HCT116 (cell line): ENCODE measurements at regions not wholly inside any gene's neighbourhood (a gene's known extent, or its start where the extent isn't known, plus 50 kb on each side); places are given as distances from the start of the nearest gene placed in this dataset.

Source experiments
- ATAC-seq: fragments of 200-7000 bp; cut with Tn5 transposase; 2 replicates; pipeline ENCODE4 v1.9.1; 2020; ENCODE audit warnings: mild to moderate bottlenecking, moderate library complexity
- BruUV-seq: library from RNA; stranded (reverse); fragments of 400-500 nt; replicated peaks from 2 replicates; lab custom pipeline; 2021; lab: Mats Ljungman, UMichigan
- CTCF ChIA-PET: fragments of 300-600 bp; sonication (Branson Sonifier 250); formaldehyde crosslinking; loops from one replicate; lab custom pipeline; 2021; ENCODE audit warnings: antibody characterized with exemption; lab: Charles Lee
- POLR2A ChIA-PET: fragments of 300-600, 350-600 bp; sonication (Branson Sonifier 250); formaldehyde crosslinking; loops from one replicate; lab custom pipeline; 2021; ENCODE audit warnings: antibody characterized with exemption; lab: Charles Lee
- RAD21 ChIA-PET, 2 experiments: fragments of 300-600 bp; sonication (Branson Sonifier 250); formaldehyde crosslinking; loops; one replicate each; lab custom pipeline; 2023; ENCODE audit warnings: low total read pairs in 2 of 2; ENCODE audit not compliant: uncharacterized antibody in 2 of 2, unreplicated experiment in 2 of 2, low non-redundant PET in 1 of 2; lab: Charles Lee
- DNase-seq: peaks from one replicate; pipeline ENCODE4 v3.0.0-alpha.2; 2010; ENCODE audit warnings: low read depth, low spot score
- H2AFZ ChIP-seq: fragments of 200-600 bp; shearing (Covaris generic), sonication (generic); 2 replicates; pipeline ENCODE4 v1.6.1; 2017; ENCODE audit warnings: low read depth, mixed run types, mixed read lengths, antibody characterized with exemption, low read length; ENCODE audit not compliant: poor library complexity, severe bottlenecking
- H3K27ac ChIP-seq: 2 replicates; pipeline ENCODE4 v1.5.1; 2012; ENCODE audit warnings: low read depth, low read length
- H3K27me3 ChIP-seq: fragments of 200-600 bp; sonication (generic); 2 replicates; pipeline ENCODE4 v1.6.1; 2016; ENCODE audit warnings: mixed run types, low read length, mixed read lengths; ENCODE audit not compliant: insufficient read depth
- H3K36me3 ChIP-seq, 2 experiments: fragments of 200-500 bp in 1 of 2; fragments of 200-600 bp in 1 of 2; sonication (Bioruptor generic) in 1 of 2; sonication (generic) in 1 of 2; 2 replicates each; pipeline versions ENCODE4 v1.5.1 to v1.6.1; 2014 to 2016; ENCODE audit warnings: low read length in 2 of 2, inconsistent platforms in 1 of 2, mixed read lengths in 1 of 2, mixed run types in 1 of 2; ENCODE audit not compliant: insufficient read depth in 2 of 2, control insufficient read depth in 1 of 2
- H3K4me1 ChIP-seq, 2 experiments: fragments of 200-600 bp in 1 of 2; sonication (generic) in 1 of 2; 2 replicates each; pipeline versions ENCODE4 v1.5.1 to v1.6.1; 2012 to 2017; ENCODE audit warnings: low read length in 2 of 2, inconsistent platforms in 1 of 2, mild to moderate bottlenecking in 1 of 2, mixed read lengths in 1 of 2, mixed run types in 1 of 2, moderate library complexity in 1 of 2; ENCODE audit not compliant: insufficient read depth in 2 of 2, control insufficient read depth in 1 of 2
- H3K4me2 ChIP-seq: fragments of 200-600 bp; sonication (generic); 2 replicates; pipeline ENCODE4 v1.6.1; 2017; ENCODE audit warnings: mixed run types, low read length, mixed read lengths
- H3K4me3 ChIP-seq, 2 experiments: fragments of 200-600 bp in 1 of 2; sonication (generic) in 1 of 2; replicated peaks in 1 of 2; 2 replicates each; pipeline ENCODE4 v1.5.1; 2011 to 2016; ENCODE audit warnings: low read length in 2 of 2, control low read depth in 1 of 2, low read depth in 1 of 2, mild to moderate bottlenecking in 1 of 2, mixed read lengths in 1 of 2, mixed run types in 1 of 2
- H3K79me2 ChIP-seq: fragments of 200-600 bp; sonication (generic); 2 replicates; pipeline ENCODE4 v1.6.1; 2017; ENCODE audit warnings: mild to moderate bottlenecking, mixed run types, low read length, moderate library complexity, mixed read lengths; ENCODE audit not compliant: insufficient read depth
- H3K9ac ChIP-seq: fragments of 200-600 bp; sonication (generic); 2 replicates; pipeline ENCODE4 v1.6.1; 2016; ENCODE audit warnings: low read length, mixed read lengths
- H3K9me2 ChIP-seq: fragments of 200-600 bp; sonication (generic), shearing (Covaris generic); 2 replicates; pipeline ENCODE4 v1.6.1; 2017; ENCODE audit warnings: mixed run types, mild to moderate bottlenecking, moderate library complexity; ENCODE audit not compliant: insufficient read depth
- H3K9me3 ChIP-seq, 2 experiments: fragments of 200-500 bp in 1 of 2; fragments of 200-600 bp in 1 of 2; sonication (Bioruptor generic) in 1 of 2; sonication (generic) in 1 of 2; 2 replicates each; pipeline ENCODE4 v1.6.1; 2014 to 2017; ENCODE audit warnings: low read length in 2 of 2, mixed read lengths in 2 of 2, inconsistent platforms in 1 of 2, low read depth in 1 of 2, mild to moderate bottlenecking in 1 of 2, mixed run types in 1 of 2, moderate library complexity in 1 of 2; ENCODE audit not compliant: control insufficient read depth in 1 of 2, insufficient read depth in 1 of 2
- H4K20me1 ChIP-seq: fragments of 200-600 bp; sonication (generic), shearing (Covaris generic); 2 replicates; pipeline ENCODE4 v1.6.1; 2017; ENCODE audit warnings: mixed run types, mild to moderate bottlenecking, moderate library complexity; ENCODE audit not compliant: insufficient read depth
- CBX3 ChIP-seq: IDR thresholded peaks from 2 replicates; pipeline ENCODE4 v1.6.1; 2012; ENCODE audit warnings: low read depth
- EGR1 ChIP-seq: IDR thresholded peaks from 2 replicates; pipeline ENCODE4 v1.6.1; 2012; ENCODE audit warnings: low read depth
- EZH2 ChIP-seq: fragments of 200-600 bp; sonication (generic); IDR thresholded peaks from 2 replicates; pipeline ENCODE4 v1.6.1; 2017; ENCODE audit warnings: antibody characterized with exemption, mixed run types
- JUND ChIP-seq: IDR thresholded peaks from 2 replicates; pipeline ENCODE4 v1.6.1; 2012
- RAD21 ChIP-seq: IDR thresholded peaks from 2 replicates; pipeline ENCODE4 v1.6.1; 2012; ENCODE audit warnings: low read depth, mild to moderate bottlenecking
- SRF ChIP-seq: IDR thresholded peaks from 2 replicates; pipeline ENCODE4 v1.6.1; 2012; ENCODE audit warnings: low read depth
- YY1 ChIP-seq: IDR thresholded peaks from 2 replicates; pipeline ENCODE4 v1.6.1; 2011; ENCODE audit warnings: low read length, low read depth, moderate library complexity, mild to moderate bottlenecking; ENCODE audit not compliant: insufficient replicate concordance; ENCODE audit errors: extremely low read depth
- ZFX ChIP-seq: fragments of 450-650 bp; IDR thresholded peaks from 2 replicates; pipeline ENCODE4 v1.6.1; 2017
- ZNF274 ChIP-seq: fragments of 200-500 bp; sonication (Bioruptor generic); IDR thresholded peaks from 2 replicates; pipeline ENCODE4 v1.6.1; 2014; ENCODE audit warnings: mild to moderate bottlenecking, low read depth, low read length, inconsistent platforms
- intact Hi-C: fragments of 100-400 bp; cut with micrococcal nuclease; formaldehyde crosslinking; loops from 2 replicates; pipeline ENCODE4 v1.10.0; 2022
- TF ChIP-seq, protein P1 (sequence below): IDR thresholded peaks from 2 replicates; pipeline ENCODE4 v1.6.1; 2011; ENCODE audit warnings: mild to moderate bottlenecking, low read length, moderate library complexity; ENCODE audit not compliant: insufficient replicate concordance; ENCODE audit errors: extremely low read depth
- TF ChIP-seq, protein P2 (sequence below), 3 experiments: fragments of 200-600 bp in 1 of 3; sonication (generic) in 1 of 3; IDR thresholded peaks in 2 of 3; conservative IDR thresholded peaks in 1 of 3; 2 replicates each; pipeline ENCODE4 v1.5.1; 2012 to 2017; ENCODE audit warnings: low read depth in 2 of 3, low read length in 2 of 3, antibody characterized with exemption in 1 of 3, borderline replicate concordance in 1 of 3, control low read depth in 1 of 3, mild to moderate bottlenecking in 1 of 3, mixed read lengths in 1 of 3, mixed run types in 1 of 3, moderate library complexity in 1 of 3; ENCODE audit not compliant: insufficient read depth in 1 of 3

DNA sequence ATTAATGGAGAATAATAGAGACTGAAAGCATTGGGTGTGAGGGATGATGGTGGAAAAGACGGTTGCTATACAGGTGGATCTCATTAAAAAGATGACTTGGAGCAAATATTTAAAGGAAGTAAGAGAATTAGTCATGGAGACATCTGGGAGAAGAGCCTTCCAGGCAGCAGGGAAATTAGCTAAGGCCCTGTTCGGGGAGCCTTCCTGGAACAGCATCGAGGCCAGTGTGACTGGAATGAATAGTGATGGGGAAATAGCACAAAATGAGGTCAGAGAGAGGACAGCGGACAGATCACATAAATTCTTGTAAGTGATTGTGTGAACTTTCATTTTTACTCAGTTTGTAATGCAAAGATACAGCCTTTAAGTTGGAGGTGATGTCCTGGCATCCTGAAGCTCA, 842.3 kb downstream of the SLC6A15 start:
- no peaks in the 10 kb centered on the region for H3K27me3 ChIP-seq

More for the DNA sequence above, 842.3 kb downstream of the SLC6A15 start:
- no peak overlapping the region for H3K9ac ChIP-seq
- H4K20me1 ChIP-seq = no peaks in the 10 kb centered on the region
- TF ChIP-seq EGR1 = no peak
- TF ChIP-seq CBX3 = no peak
- no peak for TF ChIP-seq SRF
- no peak for TF ChIP-seq EZH2
- no peak for TF ChIP-seq RAD21
- no peak for TF ChIP-seq ZNF274
- no peak for TF ChIP-seq ZFX
- TF ChIP-seq YY1 = no peak
- TF ChIP-seq, protein P1, sequence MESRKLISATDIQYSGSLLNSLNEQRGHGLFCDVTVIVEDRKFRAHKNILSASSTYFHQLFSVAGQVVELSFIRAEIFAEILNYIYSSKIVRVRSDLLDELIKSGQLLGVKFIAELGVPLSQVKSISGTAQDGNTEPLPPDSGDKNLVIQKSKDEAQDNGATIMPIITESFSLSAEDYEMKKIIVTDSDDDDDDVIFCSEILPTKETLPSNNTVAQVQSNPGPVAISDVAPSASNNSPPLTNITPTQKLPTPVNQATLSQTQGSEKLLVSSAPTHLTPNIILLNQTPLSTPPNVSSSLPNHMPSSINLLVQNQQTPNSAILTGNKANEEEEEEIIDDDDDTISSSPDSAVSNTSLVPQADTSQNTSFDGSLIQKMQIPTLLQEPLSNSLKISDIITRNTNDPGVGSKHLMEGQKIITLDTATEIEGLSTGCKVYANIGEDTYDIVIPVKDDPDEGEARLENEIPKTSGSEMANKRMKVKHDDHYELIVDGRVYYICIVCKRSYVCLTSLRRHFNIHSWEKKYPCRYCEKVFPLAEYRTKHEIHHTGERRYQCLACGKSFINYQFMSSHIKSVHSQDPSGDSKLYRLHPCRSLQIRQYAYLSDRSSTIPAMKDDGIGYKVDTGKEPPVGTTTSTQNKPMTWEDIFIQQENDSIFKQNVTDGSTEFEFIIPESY = no peak
- no peak for TF ChIP-seq JUND
- TF ChIP-seq, protein P2, sequence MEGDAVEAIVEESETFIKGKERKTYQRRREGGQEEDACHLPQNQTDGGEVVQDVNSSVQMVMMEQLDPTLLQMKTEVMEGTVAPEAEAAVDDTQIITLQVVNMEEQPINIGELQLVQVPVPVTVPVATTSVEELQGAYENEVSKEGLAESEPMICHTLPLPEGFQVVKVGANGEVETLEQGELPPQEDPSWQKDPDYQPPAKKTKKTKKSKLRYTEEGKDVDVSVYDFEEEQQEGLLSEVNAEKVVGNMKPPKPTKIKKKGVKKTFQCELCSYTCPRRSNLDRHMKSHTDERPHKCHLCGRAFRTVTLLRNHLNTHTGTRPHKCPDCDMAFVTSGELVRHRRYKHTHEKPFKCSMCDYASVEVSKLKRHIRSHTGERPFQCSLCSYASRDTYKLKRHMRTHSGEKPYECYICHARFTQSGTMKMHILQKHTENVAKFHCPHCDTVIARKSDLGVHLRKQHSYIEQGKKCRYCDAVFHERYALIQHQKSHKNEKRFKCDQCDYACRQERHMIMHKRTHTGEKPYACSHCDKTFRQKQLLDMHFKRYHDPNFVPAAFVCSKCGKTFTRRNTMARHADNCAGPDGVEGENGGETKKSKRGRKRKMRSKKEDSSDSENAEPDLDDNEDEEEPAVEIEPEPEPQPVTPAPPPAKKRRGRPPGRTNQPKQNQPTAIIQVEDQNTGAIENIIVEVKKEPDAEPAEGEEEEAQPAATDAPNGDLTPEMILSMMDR (IDR thresholded peaks at IDR 0.05 in 2 of 3, conservative IDR thresholded peaks at IDR 0.05 in 1 of 3; ENCODE audit: borderline replicate concordance in 1 of 3, insufficient read depth in 1 of 3, low read depth in 2 of 3, low read length in 2 of 3) = no peak
- TF ChIP-seq, all 23 proteins: peak for 0
- Histone ChIP-seq H2AFZ (no peak overlapping the region), H3K9me2 (no peaks in the 10 kb centered on the region), H3K4me1 (no peaks in the 10 kb centered on the region), H3K4me3 (no peak overlapping the region), H3K27ac (no peak overlapping the region), H3K79me2 (no peaks in the 10 kb centered on the region), H3K36me3 (no peaks in the 10 kb centered on the region), H3K9me3 (no peaks in the 10 kb centered on the region), H3K4me2 (no peak overlapping the region)
- no TSS peak for BruUV-seq
- CTCF ChIA-PET = no interaction called here
- no peak for ATAC-seq
- intact Hi-C loops = no loop called here
- POLR2A ChIA-PET = no interaction called here
- RAD21 ChIA-PET = no interaction called here
- no peak for DNase-seq
